ENCODE measurements at regions not wholly inside any gene's neighbourhood (a gene's known extent, or its start where the extent isn't known, plus 50 kb on each side); places are given as distances from the start of the nearest gene placed in this dataset.
A peak's percentile ranks its signal among the peaks of the same experiment; 100 is the strongest.

GRCh38 chr6:139712830-139713229 lies 338.4 kb upstream of the CITED2 start (continued):
- TF ChIP-seq ATF3 (IDR thresholded peaks at IDR 0.05): peak; percentile 48
- TF ChIP-seq ATF3 (CRISPR knock-in tag; conservative IDR thresholded peaks at IDR 0.05): no peak
- TF ChIP-seq GABPB2 (CRISPR knock-in tag; conservative IDR thresholded peaks at IDR 0.05): no peak
- no peak for TF ChIP-seq ZNF75A (CRISPR knock-in tag; IDR thresholded peaks at IDR 0.05)
- no peak for TF ChIP-seq FOXA1 (IDR thresholded peaks at IDR 0.05; ENCODE audit: borderline replicate concordance)
- no peak for TF ChIP-seq OTX1 (CRISPR knock-in tag; IDR thresholded peaks at IDR 0.05)
- no peak for TF ChIP-seq TCF3 (CRISPR knock-in tag; IDR thresholded peaks at IDR 0.05)
- TF ChIP-seq BRD9 (IDR thresholded peaks at IDR 0.05; ENCODE audit: low read depth, partially characterized antibody): no peak
- TF ChIP-seq TARDBP (IDR thresholded peaks at IDR 0.05): no peak
- TF ChIP-seq PHTF2 (CRISPR knock-in tag; IDR thresholded peaks at IDR 0.05): no peak

- Histone ChIP-seq H4K20me1 (replicated peaks; ENCODE audit: control insufficient read depth, insufficient read depth, low read length) (no peaks in the 10 kb centered on the region), H3K27me3 (ENCODE audit: control insufficient read depth in 2 of 2, insufficient read depth in 2 of 2, low read length in 2 of 2) (no peaks in the 10 kb centered on the region), H3K4me3 (no peak overlapping the region), H3K36me3 (ENCODE audit: control insufficient read depth, insufficient read depth, low read length) (no peaks in the 10 kb centered on the region), H3K9me1 (ENCODE audit: control insufficient read depth, insufficient read depth, low read length) (no peaks in the 10 kb centered on the region), H2AFZ (ENCODE audit: low read depth, low read length) (peak overlapping the region; percentile 2; the same call in 1 of the 2 replicates), H3K27ac (ENCODE audit: extremely low read depth, low read depth, low read length) (no peak overlapping the region), H3K9me3 (replicated peaks; ENCODE audit: control insufficient read depth, insufficient read depth, low read depth, low read length) (no peaks in the 10 kb centered on the region), H3K79me2 (ENCODE audit: control insufficient read depth, insufficient read depth, low read length) (no peaks in the 10 kb centered on the region), H3K4me2 (ENCODE audit: insufficient read depth, low read length) (no peak overlapping the region), H3K9ac (ENCODE audit: insufficient read depth in 1 of 2, low read depth in 2 of 2, low read length in 2 of 2) (no peak overlapping the region), H3K4me1 (replicated peaks in 1 of 2; ENCODE audit: control insufficient read depth in 2 of 2, insufficient read depth in 2 of 2, low read length in 2 of 2) (peaks cover 0 to 11% of the 10 kb centered on the region in 2 experiments; a peak in 4 of 5 replicates)
- intact Hi-C loops (cut with micrococcal nuclease): no loop called here
- in situ Hi-C loops (cut with MboI): no loop called here
- ChIA-PET POLR2A (interaction anchor here (0.6 kb wide), 1 partner anchor 20 kb away, joined by 3 read pairs; no protein-coding TSS in a partner anchor), CTCF (ENCODE audit: low intra/inter-chr PET ratio) (no interaction called here)
- BruUV-seq (replicated peaks): no TSS peak
- ATAC-seq (no peak), FAIRE-seq (no peak), DNase-seq (ENCODE audit: extremely low read depth in 1 of 4, low spot score in 3 of 4) (no peak)
- WGBS (ENCODE audit: insufficient coverage, low coverage, missing lambda C conversion rate): 43% methylated on average over 2 of the region's 2 CpGs
- TF ChIP-seq ZNF224 (CRISPR knock-in tag; IDR thresholded peaks at IDR 0.05) (no peak), CREB5 (CRISPR knock-in tag; IDR thresholded peaks at IDR 0.05) (no peak), ZC3H4 (CRISPR knock-in tag; IDR thresholded peaks at IDR 0.05; ENCODE audit: borderline replicate concordance) (no peak), STAG1 (CRISPR knock-in tag; IDR thresholded peaks at IDR 0.05; ENCODE audit: borderline replicate concordance) (no peak), MCM7 (IDR thresholded peaks at IDR 0.05) (no peak), ZNF57 (CRISPR knock-in tag; IDR thresholded peaks at IDR 0.05) (no peak), SRSF1 (IDR thresholded peaks at IDR 0.05; ENCODE audit: low read depth, low read length) (no peak), FOXK1 (CRISPR knock-in tag; IDR thresholded peaks at IDR 0.05; ENCODE audit: borderline replicate concordance) (no peak), IRF2 (CRISPR knock-in tag; IDR thresholded peaks at IDR 0.05) (no peak), RBM15 (IDR thresholded peaks at IDR 0.05; ENCODE audit: insufficient read depth, low read length) (no peak)
Observed at GRCh38 chr6:139711804-139712585, 337.5 kb upstream of the CITED2 start.

Measured in K562 (cell line).